CD8-positive, alpha-beta memory T cell (primary cell): ENCODE measurements at regions not wholly inside any gene's neighbourhood (a gene's known extent, or its start where the extent isn't known, plus 50 kb on each side); places are given as distances from the start of the nearest gene placed in this dataset.

Experiments
- CTCF ChIA-PET: fragments of 350-600 bp; sonication (Branson Sonifier 250); formaldehyde crosslinking; loops from one replicate; lab custom pipeline; 2021; ENCODE audit warnings: antibody characterized with exemption; lab: Charles Lee
- POLR2A ChIA-PET: fragments of 350-600 bp; sonication (Branson Sonifier 250); formaldehyde crosslinking; loops from one replicate; lab custom pipeline; 2021; ENCODE audit warnings: antibody characterized with exemption; lab: Charles Lee
- DNase-seq, 5 donors: peaks; one replicate each; pipeline versions ENCODE4 v3.0.0 to v3.0.0-alpha.2; 2020 to 2022; ENCODE audit warnings: mixed read lengths in 1 of 5
- H3K27ac ChIP-seq: one replicate; pipeline ENCODE4 v1.7.0; 2013; ENCODE audit warnings: low read depth, mild to moderate bottlenecking, low read length, moderate library complexity
- H3K27me3 ChIP-seq: 2 replicates; pipeline ENCODE4 v1.7.0; 2013; ENCODE audit warnings: low read length, mild to moderate bottlenecking; ENCODE audit not compliant: insufficient read depth, poor library complexity, severe bottlenecking
- H3K36me3 ChIP-seq: 2 replicates; pipeline ENCODE4 v1.7.0; 2013; ENCODE audit warnings: mild to moderate bottlenecking, low read length, moderate library complexity; ENCODE audit not compliant: insufficient read depth
- H3K4me1 ChIP-seq: 2 replicates; pipeline ENCODE4 v1.7.0; 2013; ENCODE audit warnings: mild to moderate bottlenecking, low read length, moderate library complexity; ENCODE audit not compliant: insufficient read depth
- H3K4me3 ChIP-seq: 2 replicates; pipeline ENCODE4 v1.7.0; 2013; ENCODE audit warnings: mild to moderate bottlenecking, low read length
- H3K9me3 ChIP-seq: 2 replicates; pipeline ENCODE4 v1.7.0; 2013; ENCODE audit warnings: mild to moderate bottlenecking, low read length
- H3K27ac Mint-ChIP-seq, 8 donors: one replicate each; pipeline ENCODE4 v1.8.0; 2020 to 2021; ENCODE audit warnings: mixed read lengths in 8 of 8, mild to moderate bottlenecking in 6 of 8, inconsistent platforms in 3 of 8, moderate library complexity in 3 of 8
- H3K27me3 Mint-ChIP-seq, 2 donors: one replicate each; pipeline ENCODE4 v1.8.0; 2020 to 2021; ENCODE audit warnings: mixed read lengths in 2 of 2, mild to moderate bottlenecking in 1 of 2, moderate library complexity in 1 of 2
- H3K36me3 Mint-ChIP-seq, 3 donors: one replicate each; pipeline ENCODE4 v1.8.0; 2020 to 2021; ENCODE audit warnings: mixed read lengths in 3 of 3, inconsistent platforms in 1 of 3, mild to moderate bottlenecking in 1 of 3
- H3K4me1 Mint-ChIP-seq, 3 donors: one replicate each; pipeline ENCODE4 v1.8.0; 2020 to 2021; ENCODE audit warnings: mixed read lengths in 3 of 3, inconsistent platforms in 1 of 3, mild to moderate bottlenecking in 1 of 3
- H3K4me3 Mint-ChIP-seq, 7 donors: one replicate each; pipeline ENCODE4 v1.8.0; 2020 to 2021; ENCODE audit warnings: mixed read lengths in 7 of 7, mild to moderate bottlenecking in 6 of 7, moderate library complexity in 4 of 7, inconsistent platforms in 2 of 7
- H3K9me3 Mint-ChIP-seq, 5 donors: one replicate each; pipeline ENCODE4 v1.8.0; 2020 to 2022; ENCODE audit warnings: mixed read lengths in 5 of 5, mild to moderate bottlenecking in 3 of 5, moderate library complexity in 2 of 5, inconsistent platforms in 1 of 5

DNA sequence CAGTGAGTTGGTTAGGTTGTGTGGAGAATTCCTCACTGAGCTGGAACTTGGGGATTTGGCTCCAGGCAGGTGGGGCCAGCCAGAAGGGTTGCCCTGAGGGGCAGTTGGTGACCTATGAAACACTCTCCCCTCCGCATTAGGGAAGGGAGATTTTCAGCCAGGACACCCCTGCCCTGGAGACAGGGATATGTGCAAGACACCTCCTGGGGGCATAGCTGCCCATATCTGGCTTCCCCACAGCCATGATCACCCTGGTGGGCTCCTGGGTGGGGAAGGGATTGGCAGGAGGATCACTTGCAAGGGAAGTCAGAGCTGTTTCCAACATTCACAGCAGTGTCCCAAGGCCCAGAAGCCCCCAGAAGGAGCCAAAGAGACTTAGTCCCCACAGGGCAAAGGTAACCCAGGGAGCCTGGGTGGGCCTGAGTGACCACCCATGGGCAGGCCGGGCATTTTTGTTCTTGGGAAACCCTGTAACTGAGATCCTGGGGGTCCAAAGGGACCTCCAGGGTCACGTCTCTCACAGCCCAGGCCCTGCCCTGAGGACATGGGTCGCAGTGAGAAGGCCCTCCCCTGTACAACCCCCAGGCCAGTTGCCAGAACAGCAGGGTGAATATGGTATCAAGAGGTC lies 145.8 kb downstream of the MRPL14 start:
- POLR2A ChIA-PET = no interaction called here
- H3K4me3 ChIP-seq = no peak overlapping the region
- CTCF ChIA-PET = no interaction called here

DNA sequence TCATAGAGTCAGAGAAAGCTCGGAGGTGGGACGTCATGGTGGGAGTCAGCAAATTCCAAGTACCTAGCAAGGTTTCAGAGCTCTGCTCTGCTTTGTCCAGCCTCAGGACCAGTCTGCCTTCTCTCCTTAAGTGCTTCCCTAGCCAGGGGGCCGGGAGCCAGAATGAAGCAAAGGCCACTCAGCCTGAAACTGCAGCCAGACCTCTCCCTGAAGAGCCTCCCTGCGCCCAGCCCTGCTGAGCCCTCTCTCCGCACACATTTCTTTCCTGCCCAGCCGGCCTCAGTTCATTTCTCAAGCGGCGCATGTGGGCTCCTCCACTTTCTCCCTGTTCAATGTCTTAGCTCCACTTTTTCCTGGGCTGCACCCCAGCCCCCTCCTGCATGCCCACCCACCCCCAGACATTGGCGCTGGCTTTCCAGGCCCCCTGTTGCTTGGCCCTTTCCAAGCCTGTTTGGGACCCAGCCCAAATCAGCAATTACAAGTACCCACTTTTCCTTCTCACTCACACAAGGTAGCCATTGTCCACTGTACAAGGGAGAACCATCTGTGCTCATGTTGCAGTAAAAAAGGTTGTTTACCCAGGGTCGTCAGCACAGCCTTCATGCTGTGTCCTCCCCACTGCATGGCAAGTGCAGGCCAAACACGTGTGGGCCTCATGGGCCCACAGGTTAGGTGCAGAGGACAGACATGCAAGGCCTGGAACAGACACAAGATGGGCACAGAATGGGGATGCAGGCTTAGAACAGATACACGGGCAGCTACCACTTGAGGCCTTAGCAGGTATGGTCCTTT lies 147.1 kb downstream of the MRPL14 start:
- Mint-ChIP-seq H3K4me1 (peaks cover 0 to 4% (median 0%) of the 10 kb centered on the region in 3 donors), H3K36me3 (no peaks in the 10 kb centered on the region), H3K4me3 (no peak overlapping the region), H3K27me3 (peaks cover 21 to 26% of the 10 kb centered on the region in 2 donors), H3K27ac (peak overlapping the region in 1 of 8 donors; percentile 82), H3K9me3 (peaks cover 0 to 3% (median 0%) of the 10 kb centered on the region in 5 donors)
- Histone ChIP-seq H3K27me3 (no peaks in the 10 kb centered on the region), H3K9me3 (no peaks in the 10 kb centered on the region), H3K36me3 (no peaks in the 10 kb centered on the region), H3K4me1 (no peaks in the 10 kb centered on the region), H3K27ac (no peak overlapping the region), H3K4me3 (no peak overlapping the region)
- POLR2A ChIA-PET = no interaction called here
- CTCF ChIA-PET = no interaction called here
- no peak for DNase-seq

More for the DNA sequence above, 145.8 kb downstream of the MRPL14 start:
- H3K4me3 Mint-ChIP-seq = no peak overlapping the region
- peaks cover 0 to 4% (median 0%) of the 10 kb centered on the region in 3 donors for H3K4me1 Mint-ChIP-seq
- H3K36me3 Mint-ChIP-seq = no peaks in the 10 kb centered on the region
- H3K27ac Mint-ChIP-seq = no peak overlapping the region
- Histone ChIP-seq H3K4me1 (no peaks in the 10 kb centered on the region), H3K36me3 (no peaks in the 10 kb centered on the region), H3K27ac (no peak overlapping the region), H3K9me3 (no peaks in the 10 kb centered on the region), H3K27me3 (no peaks in the 10 kb centered on the region)
- no peak for DNase-seq
- peaks cover 0 to 3% (median 0%) of the 10 kb centered on the region in 5 donors for H3K9me3 Mint-ChIP-seq
- H3K27me3 Mint-ChIP-seq = peaks cover 20 to 38% of the 10 kb centered on the region in 2 donors

DNA sequence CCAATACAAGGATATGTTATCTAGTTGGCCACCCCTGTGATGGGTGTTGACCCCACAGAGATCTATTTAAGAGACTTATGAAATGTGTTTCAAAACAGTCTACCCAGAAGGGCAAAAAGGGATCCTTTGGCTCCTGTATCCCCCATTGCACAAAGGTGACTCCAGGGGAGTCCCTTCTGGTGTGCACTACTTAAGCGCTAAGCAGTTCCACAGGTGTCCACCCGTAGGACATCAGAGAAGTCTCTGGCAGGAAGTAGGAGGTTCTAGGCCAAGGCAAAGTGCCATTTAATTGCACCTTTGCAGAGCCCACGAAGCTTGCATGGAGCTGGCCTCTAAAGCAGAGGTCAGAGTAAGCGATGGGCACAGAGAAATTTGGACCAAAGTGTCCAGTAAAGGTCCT lies 147.7 kb downstream of the MRPL14 start:
- no peaks in the 10 kb centered on the region for H3K9me3 ChIP-seq
- Mint-ChIP-seq H3K27me3 (peaks cover 16 to 25% of the 10 kb centered on the region in 2 donors), H3K27ac (no peak overlapping the region), H3K36me3 (no peaks in the 10 kb centered on the region), H3K9me3 (peaks cover 0 to 3% (median 0%) of the 10 kb centered on the region in 5 donors), H3K4me1 (peaks cover 0 to 4% (median 0%) of the 10 kb centered on the region in 3 donors), H3K4me3 (no peak overlapping the region)
- no peaks in the 10 kb centered on the region for H3K36me3 ChIP-seq
- no peaks in the 10 kb centered on the region for H3K27me3 ChIP-seq
- H3K4me1 ChIP-seq = no peaks in the 10 kb centered on the region
- ChIA-PET CTCF (no interaction called here), POLR2A (no interaction called here)
- H3K4me3 ChIP-seq = no peak overlapping the region
- no peak overlapping the region for H3K27ac ChIP-seq
- DNase-seq = no peak

DNA sequence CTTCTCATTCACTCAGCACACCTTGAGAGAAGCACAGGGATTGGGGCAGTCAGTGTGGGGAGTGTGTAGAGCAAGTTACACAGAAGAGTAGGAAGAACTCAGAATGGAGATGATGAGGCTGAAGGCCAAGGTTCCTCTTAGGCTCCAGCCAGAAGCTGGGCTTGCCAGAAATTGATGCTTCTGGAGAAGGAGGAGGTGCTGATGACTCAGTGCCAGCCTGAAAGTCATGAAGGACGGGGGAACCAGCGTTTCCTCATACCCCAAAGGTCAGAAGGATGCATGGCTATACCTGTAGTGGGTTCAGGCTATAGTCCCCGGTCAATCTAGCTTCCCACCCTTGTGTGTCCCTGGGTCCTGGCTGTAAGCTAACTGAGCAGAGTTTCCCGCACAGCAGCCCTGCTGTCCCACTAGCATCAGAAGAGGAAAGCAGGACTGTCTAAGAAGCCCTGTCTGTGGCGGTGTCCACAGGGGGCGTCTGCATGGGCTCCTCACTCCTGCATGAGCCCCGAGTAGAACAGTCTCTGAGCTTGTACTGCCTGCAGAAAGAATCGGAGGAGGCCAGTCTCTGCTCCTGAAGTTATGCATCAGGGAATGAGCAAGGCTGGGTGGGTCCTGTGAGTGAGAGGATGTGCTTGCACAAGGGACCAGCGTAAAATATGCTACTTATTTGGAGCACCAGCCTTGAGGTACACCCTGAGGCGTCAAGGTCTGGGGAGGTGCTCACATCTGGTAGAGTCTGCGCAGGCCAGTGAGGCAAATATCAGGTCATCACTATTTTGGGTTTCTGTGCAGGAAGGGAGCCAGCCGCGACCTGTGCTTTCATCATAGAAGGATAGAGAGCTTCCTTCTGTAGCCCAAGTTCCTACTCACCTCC lies 148.5 kb downstream of the MRPL14 start:
- POLR2A ChIA-PET = no interaction called here
- Histone ChIP-seq H3K27me3 (no peaks in the 10 kb centered on the region), H3K4me3 (no peak overlapping the region), H3K27ac (no peak overlapping the region), H3K4me1 (no peaks in the 10 kb centered on the region), H3K9me3 (no peaks in the 10 kb centered on the region), H3K36me3 (no peaks in the 10 kb centered on the region)
- no peaks in the 10 kb centered on the region for H3K36me3 Mint-ChIP-seq
- H3K9me3 Mint-ChIP-seq = peaks cover 0 to 3% (median 0%) of the 10 kb centered on the region in 5 donors
- DNase-seq = no peak
- peaks cover 12 to 25% of the 10 kb centered on the region in 2 donors for H3K27me3 Mint-ChIP-seq
- CTCF ChIA-PET = no interaction called here
- peaks cover 0 to 4% (median 0%) of the 10 kb centered on the region in 3 donors for H3K4me1 Mint-ChIP-seq
- H3K27ac Mint-ChIP-seq = no peak overlapping the region
- H3K4me3 Mint-ChIP-seq = no peak overlapping the region

DNA sequence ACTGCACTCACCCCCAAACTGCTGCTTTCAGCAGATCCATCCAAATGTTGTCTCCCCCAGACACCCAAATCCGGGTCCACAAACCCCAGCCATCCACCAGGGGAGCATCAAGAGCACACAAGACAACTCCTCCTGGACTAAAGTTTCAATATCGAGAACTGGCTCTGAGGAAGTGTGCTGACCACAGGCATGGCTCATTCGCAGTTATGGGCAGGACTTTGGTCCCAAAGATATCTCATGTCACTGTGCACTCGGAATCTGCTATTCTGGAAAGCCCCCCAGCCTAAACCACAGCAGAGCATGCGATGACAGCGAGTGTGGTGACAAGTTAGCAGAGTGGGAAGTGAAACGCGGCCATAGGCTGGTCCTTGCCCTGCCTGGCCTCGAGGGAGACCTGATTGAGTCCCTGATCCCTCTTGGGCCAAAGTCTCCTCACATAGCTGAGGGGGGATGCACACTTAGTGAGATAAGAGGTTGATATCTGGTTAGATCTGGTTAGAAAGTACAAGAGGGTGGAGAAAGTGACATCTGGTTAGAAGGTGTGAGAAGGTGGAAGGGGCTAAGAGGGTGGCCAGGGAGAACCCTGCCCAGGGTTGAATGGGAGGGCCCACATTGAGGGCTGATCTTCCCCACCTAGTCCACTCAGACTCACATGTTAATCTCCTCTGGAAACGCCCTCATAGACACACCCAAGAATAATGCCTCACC lies 149.7 kb downstream of the MRPL14 start:
- DNase-seq = no peak
- Histone ChIP-seq H3K27ac (no peak overlapping the region), H3K4me3 (no peak overlapping the region), H3K4me1 (no peaks in the 10 kb centered on the region), H3K27me3 (no peaks in the 10 kb centered on the region), H3K9me3 (no peaks in the 10 kb centered on the region), H3K36me3 (no peaks in the 10 kb centered on the region)
- Mint-ChIP-seq H3K9me3 (peaks cover 0 to 3% (median 0%) of the 10 kb centered on the region in 5 donors), H3K4me1 (peaks cover 0 to 4% (median 0%) of the 10 kb centered on the region in 3 donors), H3K36me3 (no peaks in the 10 kb centered on the region), H3K4me3 (no peak overlapping the region), H3K27me3 (peaks cover 12 to 25% of the 10 kb centered on the region in 2 donors), H3K27ac (peak overlapping the region in 1 of 8 donors; percentile 25)
- POLR2A ChIA-PET = no interaction called here
- CTCF ChIA-PET = no interaction called here

DNA sequence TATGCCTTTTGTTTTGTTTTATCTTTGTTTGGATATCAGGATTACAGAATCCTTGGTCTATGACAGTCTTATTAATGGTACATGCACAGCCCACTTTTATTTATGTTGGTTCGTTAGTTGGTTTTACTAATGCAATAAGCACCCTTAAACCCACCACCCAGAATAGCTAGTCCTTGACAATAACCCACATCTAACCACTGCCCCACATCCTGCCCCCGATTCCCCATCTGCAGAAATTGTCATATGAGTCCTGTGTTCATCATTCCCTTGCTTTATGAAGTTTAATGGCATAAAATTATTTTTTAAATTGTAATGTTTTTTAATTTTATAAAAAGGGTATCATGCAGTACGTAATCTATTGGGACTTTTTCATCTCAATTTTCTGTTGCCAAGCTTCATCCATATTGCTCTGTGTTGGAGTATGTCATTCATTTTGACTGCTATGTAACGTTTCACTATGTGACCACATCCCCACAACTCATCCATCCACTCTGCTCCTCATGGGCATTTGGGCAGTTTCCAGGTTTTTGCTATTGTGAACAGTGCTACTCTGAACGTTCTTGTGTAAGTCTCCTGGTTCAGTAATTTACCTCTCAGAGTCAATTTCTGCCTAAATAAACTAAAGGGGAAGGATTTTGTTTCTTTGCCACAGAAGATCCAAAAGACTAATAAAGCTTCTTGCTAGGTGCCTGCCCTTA lies 150.4 kb downstream of the MRPL14 start:
- Histone ChIP-seq H3K4me1 (no peaks in the 10 kb centered on the region), H3K36me3 (no peaks in the 10 kb centered on the region), H3K9me3 (no peaks in the 10 kb centered on the region), H3K27ac (no peak overlapping the region), H3K4me3 (no peak overlapping the region), H3K27me3 (no peaks in the 10 kb centered on the region)
- ChIA-PET POLR2A (no interaction called here), CTCF (interaction anchor here (0.9 kb wide), 1 partner anchor 10 kb away, joined by 3 read pairs; no protein-coding TSS in a partner anchor)
- Mint-ChIP-seq H3K27me3 (peaks cover 12 to 25% of the 10 kb centered on the region in 2 donors), H3K36me3 (no peaks in the 10 kb centered on the region), H3K4me3 (no peak overlapping the region), H3K27ac (no peak overlapping the region), H3K4me1 (peaks cover 0 to 4% (median 0%) of the 10 kb centered on the region in 3 donors), H3K9me3 (peaks cover 0 to 3% (median 0%) of the 10 kb centered on the region in 5 donors)
- no peak for DNase-seq

DNA sequence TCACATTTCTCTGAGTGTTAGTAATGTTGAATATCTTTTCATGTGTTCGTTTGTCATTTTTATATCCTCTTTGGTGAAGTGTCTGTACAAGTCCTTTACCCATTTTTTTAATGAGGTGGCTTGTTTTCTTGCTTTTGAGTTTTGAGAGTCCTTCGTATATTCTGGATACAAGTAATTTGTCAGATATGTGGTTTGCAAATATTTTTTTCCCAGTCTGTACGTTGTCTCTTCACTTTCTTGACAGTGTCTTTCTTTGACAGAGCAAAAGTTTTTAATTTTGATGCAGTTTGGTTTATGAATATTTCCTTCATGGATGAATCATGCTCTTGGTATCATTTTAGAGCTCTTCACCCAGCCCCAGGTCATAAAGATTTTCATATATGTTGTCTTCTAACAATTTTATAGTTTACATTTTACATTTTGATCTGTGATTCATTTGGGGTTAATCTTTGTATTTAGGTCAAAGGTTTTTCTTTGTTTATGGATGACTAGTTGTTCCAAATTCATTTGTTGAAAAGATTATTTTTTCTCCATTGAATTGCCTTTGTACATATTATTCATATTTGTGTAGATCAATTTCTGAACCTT lies 152.5 kb downstream of the MRPL14 start:
- no peak overlapping the region for H3K4me3 Mint-ChIP-seq
- CTCF ChIA-PET = no interaction called here
- no peaks in the 10 kb centered on the region for H3K36me3 ChIP-seq

More for the DNA sequence above, 152.5 kb downstream of the MRPL14 start:
- no peak for DNase-seq
- Mint-ChIP-seq H3K27me3 (peaks cover 10 to 17% of the 10 kb centered on the region in 2 donors), H3K4me1 (peaks cover 0 to 4% (median 0%) of the 10 kb centered on the region in 3 donors), H3K9me3 (peaks cover 0 to 3% (median 0%) of the 10 kb centered on the region in 5 donors), H3K36me3 (no peaks in the 10 kb centered on the region), H3K27ac (no peak overlapping the region)
- Histone ChIP-seq H3K9me3 (no peaks in the 10 kb centered on the region), H3K4me3 (no peak overlapping the region), H3K27me3 (no peaks in the 10 kb centered on the region), H3K4me1 (no peaks in the 10 kb centered on the region), H3K27ac (no peak overlapping the region)
- POLR2A ChIA-PET = no interaction called here
